ENCODE measurements at regions not wholly inside any gene's neighbourhood (a gene's known extent, or its start where the extent isn't known, plus 50 kb on each side); places are given as distances from the start of the nearest gene placed in this dataset.
"Not testable (repeated sequence)": the region's sequence is repeated elsewhere in the genome, so short reads cannot be mapped to it uniquely, and the experiment has no call there.

DNA sequence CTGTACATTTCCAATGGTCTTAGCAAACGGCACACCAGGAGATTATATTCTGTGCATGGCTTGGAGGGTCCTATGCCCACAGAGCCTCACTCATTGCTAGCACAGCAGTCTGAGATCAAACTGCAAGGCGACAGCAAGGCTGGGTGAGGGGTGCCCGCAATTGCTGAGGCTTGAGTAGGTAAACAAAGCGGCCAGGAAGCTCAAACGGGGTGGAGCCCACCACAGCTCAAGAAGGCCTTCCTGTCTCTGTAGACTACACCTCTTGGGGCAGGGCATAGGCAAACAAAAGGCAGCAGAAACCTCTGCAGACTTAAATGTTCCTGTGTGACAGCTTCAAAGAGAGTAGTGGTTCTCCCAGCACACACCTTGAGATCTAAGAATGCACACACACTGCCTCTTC, 91.3 kb downstream of the OR4A5 start:
- WGBS: 75% methylated on average over 5 of the region's 5 CpGs
- H3K9me3 ChIP-seq (ENCODE audit: insufficient read depth, low read depth, low read length): peaks cover 78% of the 10 kb centered on the region
- H3K4me1 ChIP-seq (ENCODE audit: insufficient read depth, low read length): not testable (repeated sequence)

DNA sequence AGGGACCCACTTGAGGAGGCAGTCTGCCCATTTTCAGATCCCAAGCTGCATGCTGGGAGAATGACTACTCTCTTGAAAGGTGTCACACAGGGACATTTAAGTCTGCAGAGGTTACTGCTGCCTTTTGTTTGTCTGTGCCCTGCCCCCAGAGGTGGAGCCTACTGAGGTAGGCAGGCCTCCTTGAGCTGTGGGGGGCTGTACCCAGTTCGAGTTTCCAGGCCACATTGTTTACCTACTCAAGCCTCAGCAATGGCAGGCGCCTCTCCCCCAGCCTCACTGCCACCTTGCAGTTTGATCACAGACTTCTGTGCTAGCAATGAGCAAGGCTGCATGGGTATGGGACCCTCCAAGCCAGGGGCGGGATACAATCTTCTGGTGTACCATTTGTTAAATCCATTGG, 126.0 kb downstream of the OR4A5 start:
- Histone ChIP-seq H3K9ac (ENCODE audit: low read depth, low read length) (no peak overlapping the region), H3K27ac (ENCODE audit: low read depth, low read length) (no peak overlapping the region), H3K4me3 (ENCODE audit: low read length) (no peak overlapping the region), H3K36me3 (ENCODE audit: insufficient read depth, low read length) (no peaks in the 10 kb centered on the region), H3K9me3 (ENCODE audit: insufficient read depth, low read depth, low read length) (peaks cover 85% of the 10 kb centered on the region), H3K27me3 (ENCODE audit: insufficient read depth, low read length) (no peaks in the 10 kb centered on the region), H3K4me1 (ENCODE audit: insufficient read depth, low read length) (no peaks in the 10 kb centered on the region)
- WGBS: 54% methylated on average over 3 of the region's 3 CpGs

More for the DNA sequence above, 91.3 kb downstream of the OR4A5 start:
- not testable (repeated sequence) for H3K27me3 ChIP-seq (ENCODE audit: insufficient read depth, low read length); H3K9ac ChIP-seq (ENCODE audit: low read depth, low read length); H3K27ac ChIP-seq (ENCODE audit: low read depth, low read length); H3K4me3 ChIP-seq (ENCODE audit: low read length); H3K36me3 ChIP-seq (ENCODE audit: insufficient read depth, low read length)

DNA sequence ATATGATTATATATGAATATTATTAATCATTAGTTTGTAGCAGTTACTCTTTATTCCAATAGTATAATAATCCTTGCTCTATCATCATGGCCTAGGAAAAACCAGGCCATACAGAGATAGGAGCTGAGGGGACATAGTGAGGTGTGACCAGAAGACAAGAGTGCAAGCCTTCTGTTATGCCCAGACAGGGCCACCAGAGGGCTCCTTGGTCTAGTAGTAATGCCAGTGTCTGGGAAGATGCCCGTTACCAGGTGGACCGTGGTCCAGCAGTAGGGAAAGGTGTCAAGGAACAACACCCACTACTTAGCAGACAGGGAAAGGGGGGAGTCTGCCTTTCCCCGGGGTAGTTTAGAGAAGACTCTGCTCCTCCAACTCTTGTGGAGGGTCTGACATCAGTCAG, 148.4 kb downstream of the OR4A5 start:
- not testable (repeated sequence) for H3K27me3 ChIP-seq (ENCODE audit: insufficient read depth, low read length); H3K27ac ChIP-seq (ENCODE audit: low read depth, low read length); H3K9ac ChIP-seq (ENCODE audit: low read depth, low read length); H3K4me1 ChIP-seq (ENCODE audit: insufficient read depth, low read length); H3K36me3 ChIP-seq (ENCODE audit: insufficient read depth, low read length); H3K4me3 ChIP-seq (ENCODE audit: low read length)
- 77% methylated on average over 3 of the region's 3 CpGs for WGBS
- H3K9me3 ChIP-seq (ENCODE audit: insufficient read depth, low read depth, low read length): peaks cover 88% of the 10 kb centered on the region
